A673 (cell line): ENCODE measurements at regions not wholly inside any gene's neighbourhood (a gene's known extent, or its start where the extent isn't known, plus 50 kb on each side); places are given as distances from the start of the nearest gene placed in this dataset.

Experiments
- CTCF ChIP-seq: fragments of 300-800, 200-600 bp; sonication (generic); conservative IDR thresholded peaks from 2 replicates; pipeline ENCODE4 v1.5.1; 2017; ENCODE audit warnings: low read depth, mild to moderate bottlenecking, antibody characterized with exemption, low read length, moderate library complexity, mixed read lengths
- EZH2 ChIP-seq: fragments of 200-600 bp; sonication (generic); IDR thresholded peaks from 2 replicates; pipeline ENCODE4 v1.6.1; 2017; ENCODE audit warnings: borderline replicate concordance, low read depth, mild to moderate bottlenecking, mixed read lengths, antibody characterized with exemption, low read length; ENCODE audit not compliant: poor library complexity, severe bottlenecking

DNA sequence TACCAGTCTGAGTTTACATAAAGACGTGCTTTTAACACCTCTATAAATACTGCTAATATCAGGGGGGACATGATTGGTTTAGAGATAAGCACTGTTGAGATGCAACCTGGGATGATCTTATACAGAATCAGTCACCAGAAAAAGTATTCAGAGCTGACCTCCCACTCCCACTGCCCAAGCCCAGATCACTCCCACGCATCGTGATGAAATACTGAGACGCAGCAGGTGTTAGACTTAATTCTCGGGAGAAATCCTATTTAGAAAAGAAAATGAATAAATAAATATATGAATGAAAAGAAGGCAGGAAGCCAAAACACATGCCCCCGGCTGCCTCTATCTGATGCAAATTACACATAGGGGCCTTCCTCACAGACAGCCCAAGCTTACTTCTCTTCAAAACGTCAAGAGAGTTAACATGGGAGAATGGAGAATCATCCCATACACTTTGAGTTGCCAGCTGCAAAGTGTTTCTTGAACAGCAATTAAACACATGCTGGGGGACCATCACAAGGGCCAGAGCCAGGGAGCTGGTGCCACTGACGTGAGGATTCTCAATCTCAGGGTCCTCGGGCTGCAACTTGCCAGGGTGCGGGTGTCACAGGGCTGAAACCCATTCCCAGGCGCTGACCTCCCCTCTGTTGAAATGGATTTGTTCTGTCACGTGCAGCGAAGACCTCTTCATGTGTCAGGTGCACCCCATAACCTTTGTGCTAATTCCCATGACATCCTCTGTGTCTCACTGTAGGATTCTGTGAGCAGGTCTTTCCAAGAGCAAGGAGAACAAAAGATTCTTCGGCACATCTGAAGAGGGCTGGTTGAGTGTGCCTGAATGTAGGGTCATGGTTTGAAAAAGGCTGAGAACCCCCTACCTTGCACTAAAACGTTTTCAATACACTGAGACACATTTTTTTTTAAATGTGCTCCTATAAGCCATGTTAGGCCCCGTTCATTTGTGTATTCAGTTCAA, 764.2 kb upstream of the ARRDC4 start:
- no peak for TF ChIP-seq CTCF
- TF ChIP-seq EZH2, result no peak
